OCI-LY7 (cell line): ENCODE measurements at regions not wholly inside any gene's neighbourhood (a gene's known extent, or its start where the extent isn't known, plus 50 kb on each side); places are given as distances from the start of the nearest gene placed in this dataset.

Experiments used
- BruUV-seq: library from RNA; stranded (reverse); fragments of 400-500 nt; replicated peaks from 2 replicates; lab custom pipeline; 2021; lab: Mats Ljungman, UMichigan
- CTCF ChIA-PET: fragments of 300-600 bp; sonication (Branson Sonifier 250); formaldehyde crosslinking; loops from one replicate; lab custom pipeline; 2022; ENCODE audit warnings: antibody characterized with exemption; ENCODE audit not compliant: unreplicated experiment; lab: Charles Lee
- POLR2A ChIA-PET: fragments of 300-600 bp; sonication (Branson Sonifier 250); formaldehyde crosslinking; loops from one replicate; lab custom pipeline; 2022; ENCODE audit warnings: antibody characterized with exemption; lab: Charles Lee
- DNase-seq: peaks from one replicate; pipeline ENCODE4 v3.0.0-alpha.2; 2015; ENCODE audit warnings: low spot score
- H2AFZ ChIP-seq: fragments of 200-600 bp; sonication (generic), shearing (Covaris generic); 2 replicates; pipeline ENCODE4 v1.6.1; 2014; ENCODE audit warnings: mild to moderate bottlenecking, antibody characterized with exemption, low read length, moderate library complexity
- H3K27ac ChIP-seq: fragments of 200-600 bp; sonication (generic); 2 replicates; pipeline ENCODE4 v1.5.1; 2014; ENCODE audit warnings: mixed run types, low read depth, mild to moderate bottlenecking, moderate library complexity, low read length, inconsistent platforms; ENCODE audit not compliant: poor library complexity, severe bottlenecking
- H3K36me3 ChIP-seq: fragments of 200-600 bp; sonication (generic); 2 replicates; pipeline ENCODE4 v1.6.1; 2014; ENCODE audit warnings: mild to moderate bottlenecking, antibody characterized with exemption, low read length, moderate library complexity, mixed read lengths; ENCODE audit not compliant: insufficient read depth
- H3K4me1 ChIP-seq: fragments of 200-600 bp; sonication (generic); 2 replicates; pipeline ENCODE4 v1.5.1; 2014; ENCODE audit warnings: mild to moderate bottlenecking, low read length; ENCODE audit not compliant: insufficient read depth, poor library complexity, severe bottlenecking
- H3K4me2 ChIP-seq: fragments of 200-600 bp; sonication (generic); 2 replicates; pipeline ENCODE4 v1.6.1; 2014; ENCODE audit warnings: mild to moderate bottlenecking, low read length
- H3K4me3 ChIP-seq: fragments of 200-600 bp; sonication (generic); 2 replicates; pipeline ENCODE4 v1.5.1; 2014; ENCODE audit warnings: mild to moderate bottlenecking, low read depth, low read length; ENCODE audit not compliant: poor library complexity, severe bottlenecking
- H3K79me2 ChIP-seq: fragments of 200-600 bp; sonication (generic); 2 replicates; pipeline ENCODE4 v1.6.1; 2016; ENCODE audit warnings: low read depth, mild to moderate bottlenecking, low read length, moderate library complexity, mixed read lengths; ENCODE audit not compliant: insufficient read depth
- H3K9me2 ChIP-seq: fragments of 200-600 bp; sonication (generic); 2 replicates; pipeline ENCODE4 v1.6.1; 2016; ENCODE audit warnings: mild to moderate bottlenecking, low read length, mixed read lengths; ENCODE audit not compliant: insufficient read depth
- H3K9me3 ChIP-seq: fragments of 200-600 bp; sonication (generic); 2 replicates; pipeline ENCODE4 v1.6.1; 2014; ENCODE audit warnings: mild to moderate bottlenecking, mixed run types, low read length, mixed read lengths
- H4K20me1 ChIP-seq: fragments of 200-600 bp; sonication (generic); 2 replicates; pipeline ENCODE4 v1.6.1; 2014; ENCODE audit warnings: mild to moderate bottlenecking, antibody characterized with exemption, low read length, moderate library complexity, mixed read lengths; ENCODE audit not compliant: insufficient read depth
- CTCF ChIP-seq: fragments of 200-600 bp; sonication (generic); conservative IDR thresholded peaks from 2 replicates; pipeline ENCODE4 v1.5.1; 2014; ENCODE audit warnings: mild to moderate bottlenecking, antibody characterized with exemption, low read length, moderate library complexity, mixed read lengths
- EZH2phosphoT487 ChIP-seq: fragments of 200-600 bp; sonication (generic); IDR thresholded peaks from 2 replicates; pipeline ENCODE4 v1.6.1; 2018; ENCODE audit warnings: low read depth, borderline replicate concordance, mild to moderate bottlenecking, mixed run types, antibody characterized with exemption, low read length, moderate library complexity, mixed read lengths
- intact Hi-C: fragments of 100-400 bp; cut with micrococcal nuclease; formaldehyde crosslinking; loops from one replicate; pipeline ENCODE4 v1.10.0; 2022; ENCODE audit not compliant: unreplicated experiment

- Histone ChIP-seq H2AFZ (no peak overlapping the region), H3K36me3 (no peaks in the 10 kb centered on the region), H3K9me3 (no peaks in the 10 kb centered on the region), H3K9me2 (peaks cover 3% of the 10 kb centered on the region; the same call in 1 of the 2 replicates), H3K27ac (no peak overlapping the region), H3K4me1 (no peaks in the 10 kb centered on the region), H4K20me1 (no peaks in the 10 kb centered on the region), H3K4me2 (no peak overlapping the region), H3K4me3 (no peak overlapping the region), H3K79me2 (no peaks in the 10 kb centered on the region)
- ChIA-PET POLR2A (no interaction called here), CTCF (no interaction called here)
- no peak for DNase-seq
- intact Hi-C loops, result no loop called here
- no peak for TF ChIP-seq CTCF
- no peak for TF ChIP-seq EZH2phosphoT487
- BruUV-seq, result no TSS peak
Observed at GRCh38 chr7:8938044-8938805, 504.8 kb downstream of the NXPH1 start.

GRCh38 chr7:8939446-8939845 lies 506.0 kb downstream of the NXPH1 start:
- Histone ChIP-seq H3K79me2 (no peaks in the 10 kb centered on the region), H3K27ac (no peak overlapping the region), H3K9me2 (peaks cover 3% of the 10 kb centered on the region; the same call in 1 of the 2 replicates), H3K4me3 (no peak overlapping the region), H2AFZ (no peak overlapping the region), H3K36me3 (no peaks in the 10 kb centered on the region), H3K9me3 (no peaks in the 10 kb centered on the region), H4K20me1 (no peaks in the 10 kb centered on the region), H3K4me2 (no peak overlapping the region), H3K4me1 (no peaks in the 10 kb centered on the region)
- no peak for DNase-seq
- ChIA-PET CTCF (no interaction called here), POLR2A (no interaction called here)
- TF ChIP-seq CTCF (no peak), EZH2phosphoT487 (no peak)
- no TSS peak for BruUV-seq
- intact Hi-C loops, result no loop called here

GRCh38 chr7:8963722-8964121 lies 530.3 kb downstream of the NXPH1 start:
- POLR2A ChIA-PET, result no interaction called here
- no peak for DNase-seq
- TF ChIP-seq CTCF (no peak), EZH2phosphoT487 (no peak)
- Histone ChIP-seq H2AFZ (no peak overlapping the region), H4K20me1 (no peaks in the 10 kb centered on the region), H3K79me2 (no peaks in the 10 kb centered on the region), H3K9me3 (no peaks in the 10 kb centered on the region), H3K4me1 (no peaks in the 10 kb centered on the region), H3K9me2 (no peaks in the 10 kb centered on the region), H3K4me2 (no peak overlapping the region), H3K27ac (no peak overlapping the region), H3K4me3 (no peak overlapping the region), H3K36me3 (no peaks in the 10 kb centered on the region)
- CTCF ChIA-PET, result no interaction called here
- intact Hi-C loops, result no loop called here
- BruUV-seq, result no TSS peak
